Prostate gland (tissue), 2 donors: ENCODE measurements at regions not wholly inside any gene's neighbourhood (a gene's known extent, or its start where the extent isn't known, plus 50 kb on each side); places are given as distances from the start of the nearest gene placed in this dataset.
"Not testable (repeated sequence)": the region's sequence is repeated elsewhere in the genome, so short reads cannot be mapped to it uniquely, and the experiment has no call there.

Experiments
- DNase-seq: peaks from one replicate; pipeline ENCODE4 v3.0.0-alpha.2; 2019; ENCODE audit warnings: low spot score
- H3K27ac ChIP-seq, 2 donors: fragments of 200-600 bp; sonication (generic); 2 replicates each; pipeline ENCODE4 v1.5.1; 2017 to 2019
- H3K27me3 ChIP-seq: fragments of 200-600 bp; sonication (generic); replicated peaks from 2 replicates; pipeline ENCODE4 v1.5.1; 2019; ENCODE audit not compliant: insufficient read depth
- H3K36me3 ChIP-seq, 2 donors: fragments of 200-600 bp; sonication (generic); 1 replicate in 1 of 2; 2 replicates in 1 of 2; pipeline versions ENCODE4 v1.5.1 to v1.8.1; 2017 to 2019
- H3K4me1 ChIP-seq: fragments of 200-600 bp; sonication (generic); replicated peaks from 2 replicates; pipeline ENCODE4 v1.5.1; 2019
- H3K4me3 ChIP-seq, 2 donors: fragments of 200-600 bp; sonication (generic); 2 replicates each; pipeline ENCODE4 v1.5.1; 2017 to 2019
- H3K9me3 ChIP-seq: fragments of 200-600 bp; sonication (generic); 2 replicates; pipeline ENCODE4 v1.5.1; 2017
- CTCF ChIP-seq, 4 experiments: fragments of 200-600 bp in 2 of 4; fragments of 450-650 bp in 2 of 4; sonication (generic) in 2 of 4; IDR thresholded peaks; 1 replicate in 3 of 4; 2 replicates in 1 of 4; pipeline ENCODE4 v1.5.1; 2016 to 2019; ENCODE audit warnings: antibody characterized with exemption in 4 of 4, mild to moderate bottlenecking in 2 of 4, moderate library complexity in 2 of 4
- POLR2A ChIP-seq: fragments of 450-650 bp; IDR thresholded peaks from one replicate; pipeline ENCODE4 v1.6.1; 2016; ENCODE audit warnings: antibody characterized with exemption, mild to moderate bottlenecking
- POLR2AphosphoS5 ChIP-seq: sonication (generic); formaldehyde crosslinking; IDR thresholded peaks from one replicate; pipeline ENCODE4 v1.6.1; 2017; ENCODE audit warnings: antibody characterized with exemption
- WGBS: methylation state at CpG from one replicate; pipeline ENCODE4 v1.1.5; 2018; 5-methylcytosine and 5-hydroxymethylcytosine counted together
- intact Hi-C: fragments of 100-400 bp; cut with DNase I; formaldehyde crosslinking; loops from one replicate; pipeline ENCODE4 v1.14.2; 2022

- Histone ChIP-seq H3K4me1 (no peaks in the 10 kb centered on the region), H3K27me3 (no peaks in the 10 kb centered on the region), H3K4me3 (no peak overlapping the region), H3K36me3 (no peaks in the 10 kb centered on the region), H3K27ac (no peak overlapping the region), H3K9me3 (no peaks in the 10 kb centered on the region)
- intact Hi-C loops, result no loop called here
- no peak for TF ChIP-seq CTCF (IDR thresholded peaks at IDR 0.05)
- TF ChIP-seq POLR2AphosphoS5, result no peak
- no peak for TF ChIP-seq POLR2A
- 92% methylated on average over 35 of the region's 35 CpGs for WGBS
- DNase-seq, result no peak
These were observed 153.7 kb upstream of the ALG10B start for GRCh38 chr12:38162708-38163441.

GRCh38 chr12:38163442-38163801, 153.2 kb upstream of the ALG10B start:
- no peaks in the 10 kb centered on the region for H3K4me1 ChIP-seq
- H3K27me3 ChIP-seq, result no peaks in the 10 kb centered on the region
- WGBS, result 93% methylated on average over 26 of the region's 28 CpGs
- H3K9me3 ChIP-seq, result no peaks in the 10 kb centered on the region
- no peak for DNase-seq
- no peak overlapping the region for H3K4me3 ChIP-seq
- no peak overlapping the region for H3K27ac ChIP-seq
- no peak for TF ChIP-seq POLR2AphosphoS5
- TF ChIP-seq POLR2A, result no peak
- TF ChIP-seq CTCF (IDR thresholded peaks at IDR 0.05), result no peak
- intact Hi-C loops, result no loop called here
- H3K36me3 ChIP-seq, result no peaks in the 10 kb centered on the region

- intact Hi-C loops, result no loop called here
- Histone ChIP-seq H3K36me3 (no peaks in the 10 kb centered on the region), H3K4me1 (no peaks in the 10 kb centered on the region), H3K27ac (no peak overlapping the region), H3K9me3 (no peaks in the 10 kb centered on the region), H3K4me3 (no peak overlapping the region), H3K27me3 (no peaks in the 10 kb centered on the region)
- WGBS, result 94% methylated on average over 2 of the region's 2 CpGs
- TF ChIP-seq CTCF (IDR thresholded peaks at IDR 0.05), result no peak
- TF ChIP-seq POLR2A, result no peak
- TF ChIP-seq POLR2AphosphoS5, result no peak
- DNase-seq, result no peak
These were observed 150.3 kb upstream of the ALG10B start for GRCh38 chr12:38166225-38166624.

GRCh38 chr12:38175538-38175937, 141.0 kb upstream of the ALG10B start:
- DNase-seq, result no peak
- Histone ChIP-seq H3K27me3 (no peaks in the 10 kb centered on the region), H3K9me3 (no peaks in the 10 kb centered on the region), H3K4me1 (no peaks in the 10 kb centered on the region), H3K36me3 (no peaks in the 10 kb centered on the region), H3K27ac (no peak overlapping the region), H3K4me3 (no peak overlapping the region)
- 92% methylated on average over 4 of the region's 4 CpGs for WGBS
- no peak for TF ChIP-seq CTCF (IDR thresholded peaks at IDR 0.05)
- TF ChIP-seq POLR2A, result no peak
- TF ChIP-seq POLR2AphosphoS5, result no peak
- intact Hi-C loops, result no loop called here

- H3K27me3 ChIP-seq, H3K36me3 ChIP-seq, H3K27ac ChIP-seq, H3K4me1 ChIP-seq, H3K4me3 ChIP-seq, DNase-seq, H3K9me3 ChIP-seq, intact Hi-C loops: not testable (repeated sequence)
- 93% methylated on average over 1 of the region's 1 CpG for WGBS
These were observed 133.0 kb upstream of the ALG10B start for GRCh38 chr12:38183617-38184016.

- intact Hi-C loops, DNase-seq, H3K27me3 ChIP-seq, H3K36me3 ChIP-seq, H3K9me3 ChIP-seq, H3K4me3 ChIP-seq, H3K27ac ChIP-seq, H3K4me1 ChIP-seq: not testable (repeated sequence)
- WGBS, result 61% methylated on average over 1 of the region's 1 CpG
These were observed 119.3 kb upstream of the ALG10B start for GRCh38 chr12:38197286-38197685.
